ENCODE measurements at regions not wholly inside any gene's neighbourhood (a gene's known extent, or its start where the extent isn't known, plus 50 kb on each side); places are given as distances from the start of the nearest gene placed in this dataset.

GRCh38 chr10:84944187-84944586 lies 615.8 kb downstream of the CCSER2 start:
- TF ChIP-seq CTCF (IDR thresholded peaks at IDR 0.05; ENCODE audit: insufficient read depth, low read length, poor library complexity, severe bottlenecking) (no peak), EZH2phosphoT487 (conservative IDR thresholded peaks at IDR 0.05; ENCODE audit: low read length) (no peak)
